HG02763 (cell line): ENCODE measurements at regions not wholly inside any gene's neighbourhood (a gene's known extent, or its start where the extent isn't known, plus 50 kb on each side); places are given as distances from the start of the nearest gene placed in this dataset.

Source experiments
- ATAC-seq: cut with Tn5 transposase; IDR thresholded peaks from one replicate; pipeline ENCODE4 v1.9.1; 2021; ENCODE audit warnings: mild to moderate bottlenecking, moderate library complexity; ENCODE audit not compliant: unreplicated experiment

GRCh38 chr5:153881687-153882086 lies 157.0 kb downstream of the FAM114A2 start:
- no peak for ATAC-seq

- ATAC-seq: no peak
Measured at GRCh38 chr5:153880106-153880505, 158.6 kb downstream of the FAM114A2 start.

GRCh38 chr5:153879596-153879995 lies 159.1 kb downstream of the FAM114A2 start:
- ATAC-seq: no peak

- no peak for ATAC-seq
Measured at GRCh38 chr5:153866176-153866575, 172.5 kb downstream of the FAM114A2 start.

- no peak for ATAC-seq
Measured at GRCh38 chr5:153865016-153865415, 173.7 kb downstream of the FAM114A2 start.

GRCh38 chr5:153863951-153864350 lies 174.8 kb downstream of the FAM114A2 start:
- no peak for ATAC-seq
